ENCODE measurements at regions not wholly inside any gene's neighbourhood (a gene's known extent, or its start where the extent isn't known, plus 50 kb on each side); places are given as distances from the start of the nearest gene placed in this dataset.

DNA sequence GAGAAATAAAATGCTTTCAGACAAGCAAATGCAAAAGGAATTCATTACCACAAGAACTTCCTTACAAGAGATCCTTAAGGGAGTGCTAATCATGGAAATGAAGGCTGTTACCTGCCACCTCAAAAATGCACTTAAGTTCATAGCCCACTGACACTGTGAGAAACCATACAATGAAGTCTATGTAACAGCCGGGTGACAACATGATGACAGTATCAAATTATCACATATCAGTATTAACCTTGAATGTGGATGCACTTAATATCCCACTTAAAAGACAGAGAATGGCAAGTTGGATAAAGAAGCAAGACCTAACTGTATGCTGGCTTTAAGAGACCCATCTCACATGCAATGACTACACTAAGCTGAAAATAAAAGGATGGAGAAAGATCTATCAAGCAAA, 403.4 kb upstream of the MC4R start:
- DNase-seq (no peak), ATAC-seq (no peak), FAIRE-seq (no peak)
- Histone ChIP-seq H3K27ac (no peak overlapping the region), H3K4me1 (no peaks in the 10 kb centered on the region), H3K36me3 (no peaks in the 10 kb centered on the region), H3K27me3 (no peaks in the 10 kb centered on the region), H3K9me3 (no peaks in the 10 kb centered on the region), H3K4me3 (no peak overlapping the region)
- WGBS, 2 donors, result 54 to 76% methylated on average over 1 of the region's 1 CpG
- intact Hi-C loops (cut with DNase I), result no loop called here
- TF ChIP-seq, protein P1, sequence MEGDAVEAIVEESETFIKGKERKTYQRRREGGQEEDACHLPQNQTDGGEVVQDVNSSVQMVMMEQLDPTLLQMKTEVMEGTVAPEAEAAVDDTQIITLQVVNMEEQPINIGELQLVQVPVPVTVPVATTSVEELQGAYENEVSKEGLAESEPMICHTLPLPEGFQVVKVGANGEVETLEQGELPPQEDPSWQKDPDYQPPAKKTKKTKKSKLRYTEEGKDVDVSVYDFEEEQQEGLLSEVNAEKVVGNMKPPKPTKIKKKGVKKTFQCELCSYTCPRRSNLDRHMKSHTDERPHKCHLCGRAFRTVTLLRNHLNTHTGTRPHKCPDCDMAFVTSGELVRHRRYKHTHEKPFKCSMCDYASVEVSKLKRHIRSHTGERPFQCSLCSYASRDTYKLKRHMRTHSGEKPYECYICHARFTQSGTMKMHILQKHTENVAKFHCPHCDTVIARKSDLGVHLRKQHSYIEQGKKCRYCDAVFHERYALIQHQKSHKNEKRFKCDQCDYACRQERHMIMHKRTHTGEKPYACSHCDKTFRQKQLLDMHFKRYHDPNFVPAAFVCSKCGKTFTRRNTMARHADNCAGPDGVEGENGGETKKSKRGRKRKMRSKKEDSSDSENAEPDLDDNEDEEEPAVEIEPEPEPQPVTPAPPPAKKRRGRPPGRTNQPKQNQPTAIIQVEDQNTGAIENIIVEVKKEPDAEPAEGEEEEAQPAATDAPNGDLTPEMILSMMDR (IDR thresholded peaks at IDR 0.05), result no peak

- TF ChIP-seq, protein P1 (IDR thresholded peaks at IDR 0.05), result no peak
- intact Hi-C loops (cut with DNase I), result no loop called here
- no peaks in the 10 kb centered on the region for H3K4me1 ChIP-seq
- FAIRE-seq (no peak), ATAC-seq (no peak), DNase-seq (no peak)
- 34 to 45% methylated on average over 1 of the region's 1 CpG for WGBS, 2 donors
- H3K4me3 ChIP-seq, result no peak overlapping the region
- H3K9me3 ChIP-seq, result no peaks in the 10 kb centered on the region
- no peak overlapping the region for H3K27ac ChIP-seq
- H3K27me3 ChIP-seq, result no peaks in the 10 kb centered on the region
- no peaks in the 10 kb centered on the region for H3K36me3 ChIP-seq
Measured at GRCh38 chr18:60784161-60784560, 411.6 kb upstream of the MC4R start.

DNA sequence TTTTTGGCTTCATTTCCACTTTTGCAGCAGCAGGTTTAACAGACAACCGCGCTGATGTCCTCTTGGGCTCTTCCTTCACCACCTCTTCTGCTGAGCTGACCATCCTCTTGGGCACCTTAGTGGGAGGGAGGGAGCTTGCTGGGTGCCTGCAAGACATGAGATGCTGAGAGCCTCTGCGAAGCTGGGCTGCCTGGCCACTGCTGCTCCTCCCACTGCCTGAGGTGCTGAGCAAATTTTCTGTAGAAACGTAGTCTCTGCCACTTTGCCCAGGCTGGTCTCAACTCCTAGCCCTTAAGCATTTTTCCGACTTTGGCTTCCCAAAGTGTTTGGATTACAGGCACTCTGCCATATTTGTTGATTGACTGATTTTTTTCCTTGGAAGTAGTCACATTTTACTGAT, 422.2 kb upstream of the MC4R start:
- H3K4me3 ChIP-seq, result no peak overlapping the region
- 52 to 58% methylated on average over 5 of the region's 5 CpGs for WGBS, 2 donors
- H3K4me1 ChIP-seq, result no peaks in the 10 kb centered on the region
- TF ChIP-seq, protein P1 (IDR thresholded peaks at IDR 0.05), result no peak
- no peak overlapping the region for H3K27ac ChIP-seq
- H3K27me3 ChIP-seq, result no peaks in the 10 kb centered on the region
- no peak for DNase-seq
- H3K9me3 ChIP-seq, result no peaks in the 10 kb centered on the region
- FAIRE-seq, result no peak
- intact Hi-C loops (cut with DNase I), result no loop called here
- no peaks in the 10 kb centered on the region for H3K36me3 ChIP-seq
- no peak for ATAC-seq

GRCh38 chr18:60804415-60804814, 431.8 kb upstream of the MC4R start:
- WGBS, 2 donors, result 39 to 41% methylated on average over 3 of the region's 3 CpGs
- ATAC-seq (no peak), FAIRE-seq (no peak), DNase-seq (no peak)
- Histone ChIP-seq H3K27me3 (no peaks in the 10 kb centered on the region), H3K27ac (no peak overlapping the region), H3K4me3 (no peak overlapping the region), H3K36me3 (no peaks in the 10 kb centered on the region), H3K9me3 (no peaks in the 10 kb centered on the region), H3K4me1 (no peaks in the 10 kb centered on the region)
- intact Hi-C loops (cut with DNase I), result no loop called here
- TF ChIP-seq, protein P1 (IDR thresholded peaks at IDR 0.05), result no peak

DNA sequence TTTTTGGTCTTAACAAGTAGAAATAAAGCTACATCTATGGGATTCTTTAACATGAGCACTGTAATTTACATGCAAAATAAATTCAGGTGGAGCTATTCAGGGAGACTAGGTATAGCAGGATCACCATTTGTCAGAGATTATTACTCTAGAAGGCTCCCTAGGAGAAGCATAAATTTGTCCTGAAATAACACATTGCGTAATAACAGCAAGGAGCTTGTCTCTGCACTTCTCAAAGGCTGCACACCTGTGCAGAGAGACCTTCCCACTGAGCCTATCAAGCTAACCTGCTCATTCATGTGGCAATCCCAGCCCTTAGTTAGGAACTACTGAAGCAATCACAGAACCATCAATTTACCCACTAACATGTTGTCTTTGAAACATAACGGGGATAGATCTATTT, 437.4 kb upstream of the MC4R start:
- TF ChIP-seq, protein P1 (IDR thresholded peaks at IDR 0.05), result no peak
- no peak for FAIRE-seq
- DNase-seq, result no peak
- Histone ChIP-seq H3K4me1 (no peaks in the 10 kb centered on the region), H3K36me3 (no peaks in the 10 kb centered on the region), H3K4me3 (no peak overlapping the region), H3K9me3 (no peaks in the 10 kb centered on the region), H3K27me3 (no peaks in the 10 kb centered on the region), H3K27ac (no peak overlapping the region)
- 56 to 57% methylated on average over 2 of the region's 2 CpGs for WGBS, 2 donors
- intact Hi-C loops (cut with DNase I), result no loop called here
- peak in 2 of 4 donors; percentile 38 to 59 for ATAC-seq
